Jurkat, Clone E6-1 (cell line): ENCODE measurements at regions not wholly inside any gene's neighbourhood (a gene's known extent, or its start where the extent isn't known, plus 50 kb on each side); places are given as distances from the start of the nearest gene placed in this dataset.

ENCODE experiments used
- DNase-seq: peaks from one replicate; pipeline ENCODE4 v3.0.0-alpha.2; 2011; ENCODE audit warnings: low read depth, low spot score
- H3K4me3 ChIP-seq: 2 replicates; pipeline ENCODE4 v1.5.1; 2011; ENCODE audit warnings: mild to moderate bottlenecking, low read length, control low read depth, moderate library complexity

DNA sequence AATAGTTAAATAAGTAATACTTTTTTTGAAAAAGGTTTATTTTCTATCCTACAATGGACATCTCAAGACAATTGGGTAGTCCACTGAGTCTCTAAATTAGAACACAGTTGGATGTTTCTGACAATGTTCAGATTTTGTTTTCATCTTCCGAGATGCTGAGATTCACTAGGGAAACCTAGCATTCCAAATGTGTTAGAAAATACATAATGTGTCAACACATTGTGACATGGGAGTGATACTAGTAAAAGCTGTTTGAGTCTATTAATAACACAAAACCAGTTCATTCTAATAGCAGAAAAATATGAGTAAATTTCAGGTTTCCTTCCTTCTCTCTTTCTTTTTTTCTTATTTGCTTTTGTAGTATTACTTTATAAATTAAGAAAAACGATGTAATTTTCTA lies 68.2 kb upstream of the CDH10 start:
- no peak for DNase-seq
- H3K4me3 ChIP-seq: no peak overlapping the region

DNA sequence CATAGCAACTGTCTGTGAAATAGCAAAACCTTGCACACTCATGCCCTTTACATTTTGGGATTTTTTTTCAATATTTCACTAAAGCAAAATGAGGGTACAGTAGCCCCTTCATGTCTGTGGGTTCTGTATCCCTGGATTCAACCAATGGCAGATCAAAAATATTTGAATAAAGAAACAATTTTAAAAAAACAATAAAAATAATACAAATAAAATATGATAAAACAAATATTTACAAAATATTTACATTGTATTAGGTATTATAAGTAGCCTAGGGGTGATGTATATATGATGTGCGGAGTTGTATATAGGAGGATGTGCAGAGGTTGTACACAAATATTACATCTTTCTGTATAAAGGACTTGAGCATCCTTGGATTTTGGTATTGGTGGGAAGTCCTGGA lies 67.3 kb upstream of the CDH10 start:
- no peak overlapping the region for H3K4me3 ChIP-seq
- no peak for DNase-seq

DNA sequence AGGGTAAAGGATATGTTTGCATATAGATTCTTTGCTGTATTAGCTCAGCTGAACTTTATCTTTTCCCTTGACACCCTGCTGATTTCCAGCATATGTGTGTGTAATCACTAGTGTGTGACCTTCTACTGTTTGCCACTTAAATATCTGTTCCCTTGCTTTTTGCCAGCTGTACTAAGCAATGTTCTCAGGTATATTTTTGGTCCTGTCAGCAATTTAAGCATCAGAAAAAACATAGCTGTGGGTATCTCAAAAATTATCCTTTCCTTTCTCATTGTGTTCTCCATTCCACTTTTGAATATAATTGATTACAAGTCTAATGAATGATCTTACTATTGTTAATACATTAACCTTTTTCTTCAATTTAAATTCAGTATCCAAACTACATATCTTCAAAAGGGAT lies 59.2 kb upstream of the CDH10 start:
- DNase-seq: no peak
- H3K4me3 ChIP-seq: no peak overlapping the region
